ENCODE measurements at regions not wholly inside any gene's neighbourhood (a gene's known extent, or its start where the extent isn't known, plus 50 kb on each side); places are given as distances from the start of the nearest gene placed in this dataset.

- H3K27ac ChIP-seq (ENCODE audit: low read depth, low read length, severe bottlenecking): peak overlapping the region; percentile 62
- WGBS, 2 experiments (ENCODE audit: insufficient coverage in 2 of 2): 71 to 78% methylated on average over 5 of the region's 5 CpGs
Observed at GRCh38 chr9:134591573-134591981, 50.0 kb upstream of the COL5A1 start.

More at GRCh38 chr9:134591573-134591981, 50.0 kb upstream of the COL5A1 start:
- no peak overlapping the region for H3K4me3 ChIP-seq (ENCODE audit: extremely low read depth, insufficient read depth, low read length, poor library complexity, severe bottlenecking)
- H3K9me3 ChIP-seq (ENCODE audit: control insufficient read depth, low read length): no peaks in the 10 kb centered on the region
- H3K4me1 ChIP-seq (ENCODE audit: control insufficient read depth, insufficient read depth, low read length, poor library complexity, severe bottlenecking): peaks cover 36% of the 10 kb centered on the region
- H3K36me3 ChIP-seq (ENCODE audit: control insufficient read depth, insufficient read depth, low read length): no peaks in the 10 kb centered on the region
